Activated CD4-positive, alpha-beta T cell treated with anti-CD3 and anti-CD28 coated beads for 1 hour (primary cell): ENCODE measurements at regions not wholly inside any gene's neighbourhood (a gene's known extent, or its start where the extent isn't known, plus 50 kb on each side); places are given as distances from the start of the nearest gene placed in this dataset.
"Not testable (repeated sequence)": the region's sequence is repeated elsewhere in the genome, so short reads cannot be mapped to it uniquely, and the experiment has no call there.

Experiments used
- DNase-seq: peaks from one replicate; pipeline ENCODE4 v3.0.0-alpha.2; 2020

- no peak for DNase-seq
Observed at GRCh38 chr3:177464392-177465256, 267.3 kb upstream of the TBL1XR1 start.

GRCh38 chr3:177465257-177465642 is 268.0 kb upstream of the TBL1XR1 start:
- no peak for DNase-seq

- no peak for DNase-seq
Observed at GRCh38 chr3:177466074-177466473, 268.8 kb upstream of the TBL1XR1 start.

GRCh38 chr3:177466622-177467021 is 269.3 kb upstream of the TBL1XR1 start:
- DNase-seq: not testable (repeated sequence)

- no peak for DNase-seq
Observed at GRCh38 chr3:177467247-177467985, 270.1 kb upstream of the TBL1XR1 start.

- DNase-seq: no peak
Observed at GRCh38 chr3:177468331-177468730, 271.0 kb upstream of the TBL1XR1 start.

GRCh38 chr3:177468816-177469215 is 271.5 kb upstream of the TBL1XR1 start:
- DNase-seq: no peak

GRCh38 chr3:177469216-177469615 is 271.9 kb upstream of the TBL1XR1 start:
- DNase-seq: no peak

- DNase-seq: no peak
Observed at GRCh38 chr3:177470197-177470941, 273.1 kb upstream of the TBL1XR1 start.

GRCh38 chr3:177471733-177472480 is 274.6 kb upstream of the TBL1XR1 start:
- no peak for DNase-seq

GRCh38 chr3:177473184-177473583 is 275.9 kb upstream of the TBL1XR1 start:
- DNase-seq: no peak

GRCh38 chr3:177473903-177474302 is 276.6 kb upstream of the TBL1XR1 start:
- no peak for DNase-seq

GRCh38 chr3:177474652-177475355 is 277.5 kb upstream of the TBL1XR1 start:
- DNase-seq: no peak

- DNase-seq: no peak
Observed at GRCh38 chr3:177475356-177475665, 278.0 kb upstream of the TBL1XR1 start.

GRCh38 chr3:177476495-177476894 is 279.2 kb upstream of the TBL1XR1 start:
- DNase-seq: no peak

GRCh38 chr3:177476921-177477435 is 279.7 kb upstream of the TBL1XR1 start:
- DNase-seq: no peak

GRCh38 chr3:177478170-177478867 is 281.0 kb upstream of the TBL1XR1 start:
- DNase-seq: no peak

- DNase-seq: no peak
Observed at GRCh38 chr3:177479630-177480029, 282.3 kb upstream of the TBL1XR1 start.

GRCh38 chr3:177481329-177481728 is 284.0 kb upstream of the TBL1XR1 start:
- DNase-seq: no peak

GRCh38 chr3:177482048-177482691 is 284.9 kb upstream of the TBL1XR1 start:
- no peak for DNase-seq
